ENCODE measurements at regions not wholly inside any gene's neighbourhood (a gene's known extent, or its start where the extent isn't known, plus 50 kb on each side); places are given as distances from the start of the nearest gene placed in this dataset.
"Not testable (repeated sequence)": the region's sequence is repeated elsewhere in the genome, so short reads cannot be mapped to it uniquely, and the experiment has no call there.

DNA sequence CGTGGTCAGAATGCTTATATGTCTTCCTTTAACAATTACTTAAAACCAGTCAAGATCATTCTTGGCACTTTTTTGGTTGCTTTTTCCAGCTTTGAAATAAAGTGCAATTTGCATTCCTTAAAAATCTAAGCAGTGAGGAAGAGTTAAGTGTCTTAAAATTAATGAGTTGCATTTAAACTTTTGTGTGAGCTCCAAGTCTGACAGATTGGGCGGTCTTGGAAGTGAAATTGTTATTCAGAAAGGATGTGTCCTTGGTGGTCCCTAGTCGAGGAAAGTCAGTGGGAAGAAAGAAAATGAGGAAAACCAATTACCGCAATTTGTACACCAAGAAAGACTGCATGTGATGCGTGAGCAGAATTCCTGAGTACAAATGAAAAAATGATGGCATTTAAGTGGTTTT is 132.5 kb downstream of the HHIPL2 start:
- no peak for DNase-seq

DNA sequence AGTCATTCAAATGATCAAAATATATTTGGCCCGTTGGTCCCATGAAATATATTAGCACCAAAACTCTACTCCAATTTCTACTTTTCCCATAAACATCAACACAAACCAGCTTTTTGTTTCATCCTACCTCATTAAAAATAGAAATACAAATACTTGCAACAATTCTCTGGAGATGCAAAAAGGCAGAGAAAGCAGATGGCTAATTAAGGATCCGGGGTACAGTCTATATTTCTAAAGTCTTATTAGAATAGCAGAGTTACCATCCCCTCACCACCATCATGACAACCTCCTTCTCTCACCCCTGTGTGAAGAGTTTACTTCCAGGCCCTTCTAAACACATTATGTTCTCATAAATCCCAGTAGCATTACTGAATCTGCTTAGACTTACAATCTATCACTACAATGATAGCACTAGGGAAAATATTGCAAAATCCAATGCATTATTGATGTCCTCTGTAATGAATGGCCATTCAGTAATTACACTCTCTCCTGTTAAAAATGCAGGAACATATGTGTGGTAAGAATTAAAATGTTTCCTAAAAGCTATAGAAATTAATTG is 133.8 kb downstream of the HHIPL2 start:
- DNase-seq = no peak

DNA sequence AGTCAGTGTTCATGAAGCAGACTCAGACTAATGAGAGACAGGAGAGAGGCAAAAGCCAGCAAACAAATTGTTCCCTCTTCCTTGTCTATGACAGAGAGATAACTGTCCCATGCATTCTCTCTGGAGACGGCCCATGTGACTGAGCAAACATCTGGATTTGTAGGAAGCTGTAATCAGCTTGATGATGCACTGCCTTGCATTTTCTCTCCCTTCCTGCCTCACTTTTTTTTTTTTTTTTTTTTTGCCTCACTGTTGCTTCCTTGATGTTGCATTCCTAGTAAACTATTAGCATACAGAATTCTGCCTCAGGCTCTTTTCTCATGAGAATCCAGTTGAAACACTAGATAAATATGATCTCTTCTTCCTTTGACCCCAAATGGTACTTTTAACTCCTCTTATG is 134.5 kb downstream of the HHIPL2 start:
- no peak for DNase-seq

DNA sequence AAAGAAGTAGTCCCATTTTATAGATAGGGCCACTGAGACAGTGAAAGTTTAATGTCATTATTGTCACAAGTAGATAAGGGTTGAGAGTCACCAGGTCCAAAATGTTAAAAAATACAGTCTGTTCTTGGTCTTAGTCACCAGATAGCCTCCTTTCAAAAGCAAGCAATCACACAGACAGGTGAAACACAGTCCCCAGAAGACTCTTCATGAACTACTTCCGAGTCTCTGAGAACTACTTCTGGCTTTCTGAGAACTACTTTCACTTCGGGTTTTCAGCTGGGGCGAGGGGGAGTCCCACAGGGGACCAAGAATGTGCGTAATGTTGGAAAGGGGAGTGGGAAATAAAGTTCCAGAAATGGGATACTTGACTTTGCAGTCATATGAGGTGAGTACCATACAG is 143.2 kb downstream of the HHIPL2 start:
- no peak for DNase-seq

DNA sequence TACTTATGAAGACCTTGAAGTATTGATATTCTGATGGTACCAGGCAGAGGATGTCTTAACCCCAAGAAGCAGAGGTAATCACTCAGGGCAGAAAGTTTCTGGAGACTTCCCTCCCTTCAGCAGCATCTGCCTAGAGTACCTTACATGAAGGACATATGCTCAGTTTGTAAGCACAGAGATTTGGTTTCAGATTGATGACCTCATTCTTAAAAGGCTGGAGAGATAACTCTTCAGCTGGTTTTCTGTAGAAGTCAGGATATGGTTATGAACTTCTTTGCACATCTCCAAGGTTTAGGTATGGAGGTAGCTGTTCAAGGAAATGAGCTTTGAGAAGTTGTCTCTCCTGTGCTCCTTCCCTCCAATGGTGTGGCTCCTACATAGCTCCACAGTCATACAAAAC is 148.7 kb downstream of the HHIPL2 start:
- no peak for DNase-seq

DNA sequence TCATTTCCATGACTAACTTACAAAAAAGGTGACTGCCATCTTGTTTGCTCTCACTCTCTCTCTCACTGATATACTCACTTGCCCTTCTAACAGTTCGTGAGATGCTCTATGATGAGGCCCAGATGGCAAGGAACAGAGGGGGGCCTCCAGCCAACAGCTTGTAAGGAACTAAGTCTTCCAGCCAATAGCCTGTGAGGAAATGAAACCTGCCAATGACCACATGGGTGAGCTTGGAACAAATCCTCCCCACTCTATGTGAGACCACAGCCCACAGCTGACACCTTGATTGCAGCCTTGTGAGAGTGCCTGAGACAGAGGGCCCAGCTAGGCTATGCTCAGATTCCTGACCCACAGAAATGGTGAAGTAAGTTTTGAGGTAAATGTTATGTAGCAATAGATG is 153.7 kb downstream of the HHIPL2 start:
- no peak for DNase-seq

DNA sequence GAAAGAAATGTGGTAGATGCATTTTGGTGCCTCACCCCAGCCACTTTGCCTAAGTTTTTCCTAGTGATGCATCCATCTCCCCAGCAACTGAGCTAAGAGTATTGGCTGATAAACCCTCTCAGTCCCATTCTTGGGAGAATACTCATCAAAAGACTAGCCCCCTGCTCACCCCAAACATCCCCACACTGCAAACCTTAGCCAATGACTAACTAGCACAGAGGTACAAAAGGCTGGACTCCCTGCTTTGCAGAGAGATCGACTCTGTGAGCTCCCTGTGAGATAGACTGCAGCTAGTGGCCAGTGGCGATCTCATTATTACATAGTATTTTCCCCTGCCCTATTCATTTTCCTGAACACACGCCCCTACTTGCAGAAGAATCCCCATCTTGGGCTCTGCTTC is 155.3 kb downstream of the HHIPL2 start:
- DNase-seq = no peak

DNA sequence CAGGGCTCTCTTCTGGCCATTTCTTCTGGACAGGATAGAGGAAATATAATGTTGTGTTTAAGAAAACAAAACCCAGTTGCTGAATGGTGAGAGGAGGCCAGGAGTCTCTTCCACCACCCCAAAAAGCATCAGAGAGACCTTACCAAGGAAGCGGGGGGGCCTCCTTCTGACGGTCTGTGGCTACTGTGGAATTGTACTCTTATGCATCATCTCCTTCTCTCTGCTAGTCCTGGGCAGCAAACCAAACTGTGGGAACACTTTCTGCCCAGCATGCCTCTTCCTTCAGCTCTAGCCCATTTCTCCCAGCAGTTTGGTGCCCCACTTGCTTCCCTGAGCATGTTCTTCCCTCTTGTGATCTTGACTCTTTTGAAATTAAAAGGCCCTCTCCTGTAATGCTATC is 157.7 kb downstream of the HHIPL2 start:
- no peak for DNase-seq

DNA sequence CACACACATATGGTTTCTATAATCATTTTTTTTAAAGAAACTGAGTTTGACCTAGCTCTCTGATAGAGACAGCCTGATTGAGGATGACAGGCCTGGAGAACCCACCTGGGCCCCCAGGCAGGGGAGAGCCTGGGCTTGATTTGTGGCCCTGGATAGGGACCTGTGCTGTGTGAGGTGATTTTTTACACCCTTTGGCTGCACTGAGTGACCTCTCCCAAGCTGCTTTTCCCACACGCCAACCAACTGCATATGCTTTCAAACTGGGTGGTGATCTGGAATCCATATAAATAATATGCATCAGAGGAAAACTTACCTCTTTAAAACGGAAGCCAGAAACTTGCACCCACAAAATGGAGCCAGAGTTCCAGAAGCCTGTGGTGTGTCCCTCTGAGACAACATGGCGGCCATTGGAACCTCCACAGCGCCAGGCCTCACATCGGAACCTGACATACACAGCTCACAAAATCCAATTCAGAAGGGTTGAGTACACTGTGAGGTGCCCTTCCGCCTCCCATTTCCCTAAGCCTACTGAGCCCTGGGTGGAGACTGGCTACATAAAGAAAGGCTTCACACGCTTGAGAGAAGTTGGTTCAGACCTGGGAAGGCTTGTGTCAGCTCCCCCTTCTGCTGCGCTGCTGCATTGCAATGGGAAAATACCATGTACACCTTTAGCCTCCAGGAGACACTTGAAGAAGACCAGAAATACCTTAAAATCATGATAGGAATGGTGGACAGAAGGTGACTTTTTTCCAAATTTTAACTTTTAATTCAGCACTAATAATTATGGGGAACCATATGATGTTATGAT is 160.7 kb downstream of the HHIPL2 start:
- no peak for DNase-seq

DNA sequence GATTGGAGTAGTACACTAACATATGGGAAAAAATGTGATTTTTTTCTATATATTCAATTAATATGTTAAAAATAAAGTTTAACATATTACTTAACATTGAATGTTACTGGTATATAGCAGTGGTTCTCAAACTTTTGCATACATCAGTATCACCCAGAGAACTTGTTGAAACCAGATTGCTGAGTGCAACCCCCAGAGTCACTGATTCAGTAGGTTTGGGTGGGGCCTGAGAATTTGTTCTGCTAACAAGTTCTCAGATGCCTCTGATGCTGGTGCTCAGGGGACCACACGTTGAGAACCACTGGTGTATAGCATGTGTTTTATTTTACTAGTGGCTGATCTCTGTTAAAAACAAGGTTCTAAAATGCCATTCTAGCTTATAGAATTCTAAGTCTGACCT is 161.9 kb downstream of the HHIPL2 start:
- no peak for DNase-seq

DNA sequence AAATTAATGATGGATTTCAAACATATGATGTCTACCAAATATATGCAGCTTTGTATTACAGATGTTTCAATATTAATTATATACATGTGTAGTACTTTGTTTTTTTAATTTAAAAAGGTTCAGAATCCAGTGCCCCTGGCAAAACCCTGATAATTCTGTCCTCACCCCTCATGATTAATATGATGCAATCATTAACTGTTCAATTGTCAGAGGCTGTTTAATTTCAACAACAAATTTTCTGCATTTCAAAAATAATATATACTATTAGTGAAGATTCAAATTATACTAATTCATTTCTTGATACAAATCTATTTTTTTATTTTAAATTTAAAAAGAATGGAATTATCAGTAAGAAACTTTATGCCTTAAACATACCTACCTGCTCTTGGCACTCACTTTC is 162.6 kb downstream of the HHIPL2 start:
- DNase-seq = no peak

DNA sequence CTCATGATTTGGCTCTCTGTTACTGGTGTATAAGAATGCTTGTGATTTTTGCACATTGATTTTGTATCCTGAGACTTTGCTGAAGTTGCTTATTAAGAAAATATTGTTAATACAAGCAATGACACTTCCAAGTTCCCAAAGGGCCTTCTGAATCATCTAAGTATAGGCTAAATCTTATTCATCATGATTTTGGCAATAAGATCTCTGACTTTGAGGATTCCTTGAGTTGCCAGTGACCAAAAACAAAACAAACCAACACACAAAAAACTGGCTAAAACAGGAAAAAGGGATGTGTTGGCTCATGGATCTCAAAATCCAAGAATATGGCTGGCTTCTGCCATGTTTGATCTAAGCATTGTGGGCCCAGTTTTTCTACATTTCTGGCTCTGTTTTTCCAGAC is 163.4 kb downstream of the HHIPL2 start:
- DNase-seq = no peak

DNA sequence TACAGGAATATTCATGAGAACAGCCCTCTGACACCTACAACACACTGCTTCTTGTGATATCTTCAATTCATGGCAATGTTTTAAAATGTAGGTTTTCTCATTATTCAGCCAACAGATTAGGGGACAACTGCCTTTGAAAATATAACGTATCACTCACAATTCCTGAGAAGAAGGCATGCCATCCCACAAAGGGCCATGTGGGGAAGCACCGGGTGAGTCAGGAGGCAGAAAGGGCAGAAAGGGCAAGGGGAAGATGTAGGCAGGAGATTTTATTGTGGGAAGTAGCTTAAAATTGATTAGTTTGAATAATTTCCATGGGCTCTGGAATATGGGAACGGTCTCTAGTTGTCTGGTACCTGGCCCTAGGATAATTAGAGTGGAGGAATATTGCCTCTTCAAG is 165.7 kb downstream of the HHIPL2 start:
- DNase-seq = no peak

DNA sequence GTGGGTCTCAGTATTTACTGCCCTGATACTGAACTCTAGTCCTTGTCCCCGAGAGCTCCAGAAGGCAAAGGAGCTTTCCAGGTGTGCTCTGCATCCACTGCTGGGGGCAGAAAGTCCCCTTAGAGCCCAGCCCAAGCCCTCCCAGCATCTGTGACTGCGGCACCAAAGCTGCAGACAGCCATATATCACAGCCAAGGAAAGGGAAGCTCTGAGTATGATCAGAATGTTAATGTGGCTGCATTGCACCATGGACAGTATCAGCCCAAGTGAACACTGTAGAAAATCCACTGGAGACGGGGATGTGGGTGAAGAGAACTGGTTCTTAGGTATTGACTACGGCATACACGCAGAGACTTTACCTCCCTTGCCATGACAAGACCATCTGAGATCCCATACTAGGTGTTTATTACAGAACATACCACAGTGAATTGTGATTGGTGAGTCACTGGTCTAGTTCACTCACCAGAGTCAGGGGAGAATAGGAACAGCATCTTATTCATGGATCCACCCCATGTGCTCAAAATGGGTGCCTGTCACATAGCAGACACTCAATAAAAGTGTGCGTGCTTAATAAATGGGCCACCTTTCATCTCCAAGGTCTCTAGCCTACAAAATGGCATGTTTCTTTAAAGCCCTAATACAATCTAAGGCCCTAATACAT is 170.3 kb downstream of the HHIPL2 start:
- DNase-seq = no peak

DNA sequence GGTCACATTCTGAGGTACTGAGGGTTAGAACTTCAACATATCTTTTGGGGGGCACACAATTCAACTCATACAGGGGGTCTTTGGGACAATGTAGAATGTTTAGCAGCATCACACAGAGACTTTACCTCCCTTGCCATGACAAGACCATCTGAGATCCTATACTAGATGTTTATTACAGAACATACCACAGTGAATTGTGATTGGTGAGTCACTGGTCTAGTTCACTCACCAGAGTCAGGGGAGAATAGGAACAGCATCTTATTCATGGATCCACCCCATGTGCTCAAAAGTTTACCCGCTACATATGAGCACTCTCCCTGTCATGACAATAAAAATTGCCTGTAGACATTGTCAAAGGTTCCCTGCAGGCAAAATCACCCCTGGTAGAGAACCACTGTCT is 171.1 kb downstream of the HHIPL2 start:
- DNase-seq = not testable (repeated sequence)

DNA sequence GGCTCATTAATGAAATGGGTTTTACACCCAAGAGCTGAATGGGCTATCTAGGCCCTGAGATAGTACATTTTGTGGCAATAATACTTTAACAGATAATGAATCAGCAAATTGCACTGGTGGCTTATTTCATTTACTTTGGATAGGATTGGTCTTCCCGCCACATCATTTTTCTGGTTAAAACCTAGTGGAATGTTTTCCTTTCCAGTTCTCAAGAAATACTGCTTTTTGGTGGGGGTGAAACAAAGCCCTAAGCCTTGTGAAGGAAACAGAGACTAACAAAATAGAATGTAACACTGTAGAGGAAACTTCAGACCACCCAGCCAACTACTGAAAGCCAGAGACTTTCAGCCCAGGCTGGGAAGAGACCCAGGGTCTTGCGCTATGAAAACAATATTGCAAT is 172.2 kb downstream of the HHIPL2 start:
- DNase-seq = no peak

DNA sequence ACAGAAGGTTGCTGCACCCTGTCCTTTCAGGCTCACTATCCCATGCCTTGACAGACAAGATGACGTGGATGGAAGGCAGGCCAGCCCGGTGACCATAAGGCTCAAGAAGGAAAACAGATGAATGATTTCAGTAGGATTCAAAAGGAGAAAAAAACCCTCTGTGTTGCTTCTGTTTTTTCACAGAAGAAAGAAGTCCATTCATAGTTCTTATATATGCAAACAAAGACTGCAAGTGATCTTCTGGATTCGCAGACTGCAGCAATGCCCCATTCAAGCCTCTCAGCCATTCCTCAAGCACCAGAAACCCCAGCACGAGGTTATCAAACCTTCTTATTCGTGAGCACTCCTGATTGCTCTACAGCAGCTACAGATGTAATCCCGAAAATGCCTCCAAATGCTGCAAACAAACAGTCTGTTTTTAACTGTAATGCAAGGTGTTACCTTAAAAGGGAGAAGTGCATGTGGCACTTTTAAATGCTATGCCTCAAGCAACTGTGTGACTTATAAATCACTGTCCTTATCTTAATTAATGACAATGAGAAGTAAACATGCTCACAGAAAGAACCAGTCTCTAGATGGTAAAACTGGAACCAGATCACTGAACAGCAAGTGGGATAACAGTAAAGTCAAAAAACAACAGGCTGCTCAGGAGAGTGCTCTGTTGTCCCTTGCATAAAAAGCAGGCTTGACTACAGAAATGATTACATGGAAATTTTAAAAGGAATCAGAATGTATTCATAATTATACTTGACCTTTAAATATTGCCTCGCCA is 173.9 kb downstream of the HHIPL2 start:
- no peak for DNase-seq

DNA sequence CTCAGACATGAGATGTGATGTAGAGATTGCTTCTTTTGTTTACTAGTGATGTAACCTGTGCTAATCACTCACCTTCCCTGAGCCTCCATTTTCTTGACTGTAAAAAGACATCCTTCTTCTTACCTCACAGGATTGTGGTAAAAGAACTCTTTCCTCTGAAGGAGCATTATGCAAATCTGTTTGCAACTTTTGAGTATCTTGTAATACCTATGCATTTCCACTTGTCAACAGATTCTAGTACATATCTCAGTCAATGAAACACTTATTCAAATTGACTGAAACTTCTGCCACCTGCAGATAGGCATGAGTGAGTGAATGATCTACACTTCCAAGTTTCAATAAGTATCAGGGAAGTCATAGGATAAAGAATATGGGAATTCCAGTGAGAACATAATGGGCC is 174.7 kb downstream of the HHIPL2 start:
- DNase-seq = no peak

DNA sequence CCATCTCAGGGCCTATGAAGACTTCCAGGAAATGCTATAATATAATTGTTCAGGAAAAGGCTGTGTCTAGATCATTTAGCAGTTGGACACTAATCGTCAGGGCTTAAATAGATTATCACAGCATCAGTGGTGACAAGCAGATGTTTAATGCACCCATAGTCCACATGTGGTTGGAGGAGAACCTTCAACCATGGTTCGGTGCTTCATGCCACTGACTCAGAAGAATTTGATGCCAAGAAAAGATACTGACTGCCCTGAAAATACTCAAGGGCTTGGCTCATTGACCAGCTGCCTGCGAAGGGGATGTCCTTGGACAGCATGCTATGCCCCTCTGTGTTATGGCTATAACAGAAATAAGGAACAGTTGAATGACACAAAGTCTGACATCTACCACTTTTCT is 175.7 kb downstream of the HHIPL2 start:
- DNase-seq = no peak

DNA sequence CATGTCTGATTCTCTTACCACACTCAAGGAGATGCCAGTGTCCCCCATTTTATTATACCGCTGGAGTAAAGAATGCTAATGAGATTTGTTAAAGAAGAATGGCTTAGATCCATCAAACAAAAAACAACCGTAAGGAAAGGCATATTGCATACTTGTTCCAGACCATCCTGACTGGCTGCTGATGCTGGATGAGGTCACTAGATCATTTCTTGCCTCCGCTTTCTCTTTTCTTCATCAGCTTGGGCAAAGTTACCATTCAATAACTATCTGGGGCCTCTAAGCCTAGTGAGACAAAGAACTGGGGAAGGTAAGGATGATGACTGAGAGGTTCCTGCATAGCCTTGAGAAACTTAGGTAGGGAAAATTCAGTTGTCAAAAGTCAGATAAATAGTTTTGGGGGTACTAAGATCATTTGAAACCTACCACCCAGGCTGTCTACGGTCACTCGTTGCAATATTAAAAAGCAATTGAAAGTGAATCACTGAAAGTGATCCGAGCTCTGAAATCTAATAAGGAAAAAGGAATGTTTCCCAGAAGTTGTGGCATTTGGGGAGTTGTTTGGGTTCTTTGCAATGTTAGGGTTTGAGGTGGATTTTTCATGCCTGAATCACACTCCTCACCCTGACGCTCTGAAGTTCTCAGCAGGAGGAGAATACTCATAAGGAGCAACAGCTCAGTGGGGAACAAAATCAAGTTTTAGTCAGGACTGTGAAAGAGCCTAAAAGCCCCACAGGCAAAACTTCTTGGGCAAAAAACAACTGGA is 176.8 kb downstream of the HHIPL2 start:
- no peak for DNase-seq

DNA sequence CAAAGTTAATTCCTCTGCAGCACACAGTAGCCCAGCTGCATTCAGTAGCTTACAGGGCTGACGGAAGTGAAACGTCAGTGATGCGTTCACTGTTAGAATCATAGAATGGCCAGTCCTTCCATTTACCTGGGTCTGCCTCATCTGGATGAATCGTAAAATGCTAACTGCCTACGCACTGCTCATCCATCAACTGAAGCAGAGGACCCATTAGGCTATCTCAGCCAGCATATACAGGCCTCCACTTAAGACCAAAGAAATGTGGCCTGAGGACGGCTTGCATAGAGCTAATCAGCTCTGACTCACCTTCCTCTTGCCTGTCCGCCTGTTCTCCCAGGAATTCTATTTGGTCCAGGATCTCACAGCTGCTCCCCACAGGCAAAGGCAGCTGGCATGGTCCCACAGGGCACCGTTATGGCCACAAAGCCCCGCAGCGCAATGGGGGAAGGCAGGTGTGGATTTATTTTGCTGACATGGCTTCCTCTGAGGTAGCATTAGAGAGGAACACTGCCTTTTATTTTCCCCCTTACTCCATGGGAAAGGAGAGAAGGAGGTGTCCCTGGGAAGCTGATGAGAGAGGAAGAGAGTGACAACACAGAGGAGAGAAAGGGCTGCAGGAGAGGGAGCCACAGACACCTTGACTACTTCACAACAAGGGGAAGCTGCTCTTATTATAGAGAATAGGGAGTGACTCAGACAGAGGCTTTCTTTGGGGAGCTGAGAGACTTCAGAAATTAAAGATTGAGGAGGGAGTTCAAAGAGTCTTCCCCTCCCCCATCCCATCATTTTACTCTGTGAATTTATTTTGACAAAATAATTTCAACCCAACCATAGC is 177.6 kb downstream of the HHIPL2 start:
- DNase-seq = no peak

DNA sequence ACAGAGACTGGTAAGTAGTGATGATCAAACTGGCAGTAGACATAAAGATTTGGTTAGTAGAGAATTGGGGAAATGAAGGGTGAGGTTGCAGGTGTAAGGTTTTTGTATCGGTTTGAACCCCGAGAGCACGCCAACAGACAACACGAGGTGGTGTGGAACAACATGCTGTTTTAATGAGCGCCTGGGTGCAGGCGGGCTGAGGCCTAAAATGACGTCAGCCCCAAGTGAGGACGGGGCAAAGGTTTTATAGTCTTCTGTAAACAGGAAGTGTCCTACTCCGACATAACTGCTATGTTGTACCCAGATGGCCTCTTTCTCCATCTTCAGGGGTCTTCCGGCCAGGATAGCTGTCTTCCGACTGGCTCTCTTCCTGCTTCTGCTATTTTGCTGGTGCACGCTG is 178.8 kb downstream of the HHIPL2 start:
- DNase-seq = no peak
